ENCODE measurements at regions not wholly inside any gene's neighbourhood (a gene's known extent, or its start where the extent isn't known, plus 50 kb on each side); places are given as distances from the start of the nearest gene placed in this dataset.

DNA sequence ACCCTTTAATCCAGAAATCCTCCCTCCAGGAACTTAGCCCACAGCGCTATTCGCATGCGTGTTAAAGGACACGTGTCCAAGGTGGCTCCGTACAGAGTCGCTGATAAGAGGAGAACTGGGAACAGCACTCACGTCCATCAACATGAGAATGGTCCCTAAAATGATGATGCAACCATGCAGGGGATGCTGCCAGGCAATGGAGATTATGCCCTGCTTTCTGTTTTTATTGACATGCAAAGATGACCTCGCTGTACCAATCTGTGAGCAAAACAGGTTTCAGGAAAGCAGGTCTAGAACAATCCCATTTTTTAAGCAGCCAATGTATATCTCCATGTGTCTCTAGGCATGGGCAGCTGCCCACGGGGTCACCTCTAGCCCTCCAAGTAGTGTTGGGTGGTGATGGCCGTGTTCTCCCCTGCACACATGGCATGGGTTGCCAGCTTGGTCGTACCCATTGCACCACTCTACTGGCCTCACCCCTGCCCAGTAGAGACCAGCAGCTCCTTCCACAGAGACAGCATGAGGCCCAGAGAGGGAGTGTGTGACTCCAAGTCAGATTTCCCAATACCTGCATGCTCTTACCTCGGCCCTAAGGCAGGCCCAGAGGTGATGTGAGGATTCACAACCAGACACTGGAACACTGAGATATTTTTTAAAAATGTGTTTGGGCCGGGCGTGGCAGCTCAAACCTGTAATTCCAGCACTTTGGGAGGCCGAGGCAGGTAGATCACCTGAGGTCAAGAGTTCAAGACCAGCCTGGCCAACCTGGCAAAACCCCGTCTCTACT lies 68.3 kb upstream of the LINC01488 start:
- no peaks in the 10 kb centered on the region for H3K36me3 ChIP-seq
- TF ChIP-seq POLR2A (IDR thresholded peaks at IDR 0.05) (no peak), EP300 (IDR thresholded peaks at IDR 0.05) (no peak)
- TF ChIP-seq, protein P1, sequence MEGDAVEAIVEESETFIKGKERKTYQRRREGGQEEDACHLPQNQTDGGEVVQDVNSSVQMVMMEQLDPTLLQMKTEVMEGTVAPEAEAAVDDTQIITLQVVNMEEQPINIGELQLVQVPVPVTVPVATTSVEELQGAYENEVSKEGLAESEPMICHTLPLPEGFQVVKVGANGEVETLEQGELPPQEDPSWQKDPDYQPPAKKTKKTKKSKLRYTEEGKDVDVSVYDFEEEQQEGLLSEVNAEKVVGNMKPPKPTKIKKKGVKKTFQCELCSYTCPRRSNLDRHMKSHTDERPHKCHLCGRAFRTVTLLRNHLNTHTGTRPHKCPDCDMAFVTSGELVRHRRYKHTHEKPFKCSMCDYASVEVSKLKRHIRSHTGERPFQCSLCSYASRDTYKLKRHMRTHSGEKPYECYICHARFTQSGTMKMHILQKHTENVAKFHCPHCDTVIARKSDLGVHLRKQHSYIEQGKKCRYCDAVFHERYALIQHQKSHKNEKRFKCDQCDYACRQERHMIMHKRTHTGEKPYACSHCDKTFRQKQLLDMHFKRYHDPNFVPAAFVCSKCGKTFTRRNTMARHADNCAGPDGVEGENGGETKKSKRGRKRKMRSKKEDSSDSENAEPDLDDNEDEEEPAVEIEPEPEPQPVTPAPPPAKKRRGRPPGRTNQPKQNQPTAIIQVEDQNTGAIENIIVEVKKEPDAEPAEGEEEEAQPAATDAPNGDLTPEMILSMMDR (IDR thresholded peaks at IDR 0.05) = no peak
- H3K4me3 ChIP-seq = no peak overlapping the region
- peaks cover 0 to 30% (median 19%) of the 10 kb centered on the region in 4 donors for H3K4me1 ChIP-seq
- 94 to 95% methylated on average over 16 of the region's 16 CpGs for WGBS, 2 donors
- H3K27me3 ChIP-seq = no peaks in the 10 kb centered on the region
- no peaks in the 10 kb centered on the region for H3K9me3 ChIP-seq
- H3K27ac ChIP-seq = no peak overlapping the region
- no peak for DNase-seq (ENCODE audit: low spot score in 2 of 2)

DNA sequence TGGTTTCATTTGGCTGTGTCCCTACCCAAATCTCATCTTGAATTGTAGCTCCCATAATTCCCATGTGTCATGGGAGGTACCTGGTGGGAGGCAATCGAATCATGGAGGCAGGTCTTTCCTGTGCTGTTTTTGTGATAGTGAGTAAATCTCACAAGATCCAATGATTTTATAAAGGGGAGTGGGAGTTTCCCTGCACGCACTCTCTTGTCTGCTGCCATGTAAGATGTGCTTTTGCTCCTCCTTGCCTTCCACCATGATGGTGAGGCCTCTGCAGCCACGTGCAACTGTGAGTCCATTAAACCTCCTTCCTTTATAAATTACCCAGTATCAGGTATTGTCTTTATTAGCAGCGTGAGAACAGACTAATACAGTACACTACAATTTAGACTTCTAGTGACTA lies 67.5 kb upstream of the LINC01488 start:
- Histone ChIP-seq H3K27ac (no peak overlapping the region), H3K4me3 (no peak overlapping the region), H3K4me1 (peaks cover 0 to 30% (median 19%) of the 10 kb centered on the region in 4 donors), H3K27me3 (no peaks in the 10 kb centered on the region), H3K36me3 (no peaks in the 10 kb centered on the region), H3K9me3 (no peaks in the 10 kb centered on the region)
- WGBS, 2 donors = 93 to 95% methylated on average over 4 of the region's 4 CpGs
- TF ChIP-seq POLR2A (IDR thresholded peaks at IDR 0.05) = no peak
- no peak for DNase-seq (ENCODE audit: low spot score in 2 of 2)

DNA sequence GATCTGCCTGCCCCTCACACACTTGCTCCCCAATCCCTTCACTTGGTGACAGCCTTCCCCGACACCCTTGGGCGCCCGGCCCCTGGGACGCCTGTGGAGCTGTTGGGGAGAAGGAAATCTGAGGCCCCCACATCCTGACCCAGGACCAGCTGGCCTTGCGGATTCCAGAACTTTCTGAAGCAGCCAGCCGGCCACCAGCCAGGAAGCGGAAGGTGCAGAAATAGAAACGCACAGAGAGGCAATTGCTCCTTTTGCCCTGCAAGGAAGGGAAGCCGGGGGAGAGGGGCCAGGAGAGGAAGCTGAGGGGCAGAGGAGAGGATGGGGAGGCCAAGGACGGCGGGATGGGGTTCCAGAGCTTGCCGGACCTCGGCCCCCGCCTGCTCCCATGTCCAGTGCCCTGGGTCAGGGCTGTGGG lies 66.7 kb upstream of the LINC01488 start:
- DNase-seq (ENCODE audit: low spot score in 2 of 2) = no peak
- H3K9me3 ChIP-seq = no peaks in the 10 kb centered on the region
- H3K27ac ChIP-seq = no peak overlapping the region
- TF ChIP-seq, protein P1 (IDR thresholded peaks at IDR 0.05) = no peak
- no peaks in the 10 kb centered on the region for H3K27me3 ChIP-seq
- H3K36me3 ChIP-seq = no peaks in the 10 kb centered on the region
- peaks cover 0 to 30% (median 19%) of the 10 kb centered on the region in 4 donors for H3K4me1 ChIP-seq
- WGBS, 2 donors = 66 to 70% methylated on average over 14 of the region's 14 CpGs
- no peak overlapping the region for H3K4me3 ChIP-seq

DNA sequence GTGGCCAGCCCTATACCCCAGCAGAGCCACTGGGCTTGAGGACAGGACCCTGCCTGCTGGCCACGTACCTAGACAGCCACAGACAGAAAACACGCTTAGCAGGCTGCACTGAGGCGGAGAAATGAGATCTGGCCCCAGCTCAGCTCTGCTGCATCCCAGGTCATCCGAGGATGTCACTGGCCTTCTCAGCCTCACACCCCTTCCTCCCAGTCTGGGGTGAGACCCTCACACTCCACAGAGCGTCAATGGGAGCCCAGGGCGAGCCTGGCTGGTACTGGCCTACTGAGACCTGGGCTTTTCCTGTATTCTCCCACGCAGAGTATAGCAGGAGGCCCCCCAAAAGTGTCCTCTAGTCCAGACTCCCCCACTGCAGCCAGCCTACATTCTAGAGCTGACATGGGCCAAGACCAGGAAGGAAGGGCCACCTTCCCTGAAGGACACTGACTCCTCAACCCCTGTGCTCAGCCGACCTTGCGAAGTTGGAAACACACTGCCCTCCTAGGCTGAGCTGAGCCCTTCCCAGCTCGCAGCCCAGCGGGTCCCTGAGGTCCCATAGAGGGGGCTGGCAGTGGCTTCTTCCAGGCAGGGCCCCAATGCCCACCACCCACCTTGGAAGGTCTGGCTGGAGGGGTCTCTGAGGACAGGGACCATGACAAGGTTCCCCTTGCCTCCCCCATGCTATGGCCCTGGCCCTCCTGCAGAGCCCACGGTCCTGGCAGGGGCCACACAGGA lies 65.9 kb upstream of the LINC01488 start:
- Histone ChIP-seq H3K36me3 (no peaks in the 10 kb centered on the region), H3K27ac (peak overlapping the region in 1 of 4 donors; percentile 63)
- WGBS, 2 donors = 80 to 89% methylated on average over 10 to 11 of the region's 12 CpGs

DNA sequence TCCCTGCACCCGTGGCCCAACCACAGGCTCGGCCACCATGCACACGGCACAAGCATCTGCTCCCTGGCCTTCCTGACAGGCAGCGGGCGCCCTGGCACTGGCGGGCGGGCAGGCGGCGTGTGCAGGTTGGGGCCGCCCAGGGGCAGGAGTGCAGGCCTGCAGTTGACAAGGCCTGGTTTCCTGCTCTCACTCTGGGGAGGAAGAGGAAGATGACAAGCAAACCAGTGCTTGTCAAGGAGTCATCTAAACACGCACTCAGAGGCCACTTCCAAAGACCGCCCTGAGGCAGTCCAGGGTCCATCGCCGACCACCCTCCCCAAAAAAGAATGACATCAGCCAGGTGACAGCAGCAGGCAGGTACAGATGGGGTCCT lies 65.3 kb upstream of the LINC01488 start:
- TF ChIP-seq POLR2A (IDR thresholded peaks at IDR 0.05) (no peak), EP300 (IDR thresholded peaks at IDR 0.05) (no peak)
- TF ChIP-seq, protein P1 (IDR thresholded peaks at IDR 0.05) = no peak
- H3K36me3 ChIP-seq = no peaks in the 10 kb centered on the region
- no peaks in the 10 kb centered on the region for H3K9me3 ChIP-seq
- H3K4me1 ChIP-seq = peaks cover 0 to 42% (median 21%) of the 10 kb centered on the region in 4 donors
- DNase-seq (ENCODE audit: low spot score in 2 of 2) = no peak
- 76 to 93% methylated on average over 4 to 10 of the region's 14 CpGs for WGBS, 2 donors
- H3K4me3 ChIP-seq = no peak overlapping the region
- H3K27ac ChIP-seq = peak overlapping the region in 2 of 4 donors; percentile 63 to 67
- H3K27me3 ChIP-seq = no peaks in the 10 kb centered on the region

More for the DNA sequence above, 65.9 kb upstream of the LINC01488 start:
- H3K9me3 ChIP-seq = no peaks in the 10 kb centered on the region
- TF ChIP-seq POLR2A (IDR thresholded peaks at IDR 0.05) (no peak), EP300 (IDR thresholded peaks at IDR 0.05) (no peak)
- TF ChIP-seq, protein P1 (IDR thresholded peaks at IDR 0.05) = no peak
- H3K4me3 ChIP-seq = no peak overlapping the region
- DNase-seq (ENCODE audit: low spot score in 2 of 2) = no peak
- H3K27me3 ChIP-seq = no peaks in the 10 kb centered on the region
- peaks cover 0 to 37% (median 21%) of the 10 kb centered on the region in 4 donors for H3K4me1 ChIP-seq
